RCC 7860 (cell line): ENCODE measurements at regions not wholly inside any gene's neighbourhood (a gene's known extent, or its start where the extent isn't known, plus 50 kb on each side); places are given as distances from the start of the nearest gene placed in this dataset.

Source experiments
- DNase-seq: peaks from one replicate; pipeline ENCODE4 v3.0.0-alpha.2; 2015; ENCODE audit warnings: low spot score
- FAIRE-seq: peaks from 2 replicates; lab custom pipeline; 2012; peaks lifted over from hg19 to GRCh38; lab: Jason Lieb, UNC

DNA sequence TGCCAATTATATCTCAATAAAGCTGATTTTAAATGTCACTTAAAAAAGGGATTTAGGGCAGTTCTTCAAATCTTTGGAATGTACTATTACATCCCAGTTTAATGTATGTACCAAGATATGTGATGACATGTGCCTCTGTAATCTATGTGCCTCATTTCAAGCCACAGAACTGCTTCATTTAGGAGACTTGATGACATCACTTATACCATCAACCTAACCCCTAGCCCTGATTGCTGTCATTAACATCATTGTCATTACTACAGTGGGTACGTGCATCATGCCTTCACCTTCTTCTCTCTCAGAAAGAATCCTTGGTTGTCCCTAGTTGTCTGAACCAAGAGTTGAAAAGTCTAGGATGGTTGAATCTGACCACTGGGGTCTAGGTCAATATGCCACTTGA is 134.3 kb upstream of the RAB11FIP2 start:
- no peak for DNase-seq
- FAIRE-seq, result no peak

GRCh38 chr10:118175148-118175547 is 128.4 kb upstream of the RAB11FIP2 start:
- no peak for DNase-seq
- FAIRE-seq, result no peak

- no peak for DNase-seq
- no peak for FAIRE-seq
These were observed 126.6 kb upstream of the RAB11FIP2 start for GRCh38 chr10:118173296-118173695.

DNA sequence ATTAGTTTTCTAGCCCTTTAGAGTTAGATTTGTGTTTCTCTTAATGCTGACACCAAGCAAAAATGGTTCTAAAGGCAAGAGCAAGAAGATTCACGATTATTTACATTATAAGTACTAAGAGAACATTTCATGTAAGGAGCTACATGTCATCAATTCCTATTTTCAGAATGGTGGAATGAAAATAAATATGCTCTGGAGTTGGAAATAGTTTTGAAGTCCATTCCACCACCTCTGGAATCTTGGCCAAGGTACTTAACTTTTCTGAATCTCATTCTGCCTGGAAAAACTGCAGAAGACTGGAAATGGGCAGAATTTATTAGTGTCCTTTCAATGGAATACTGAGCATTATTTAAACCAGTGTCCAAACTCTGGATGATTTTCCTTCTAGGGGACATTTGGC is 125.1 kb upstream of the RAB11FIP2 start:
- no peak for DNase-seq
- FAIRE-seq, result no peak

- DNase-seq, result no peak
These were observed 120.4 kb upstream of the RAB11FIP2 start for GRCh38 chr10:118167056-118167700.

GRCh38 chr10:118163217-118163616 is 116.5 kb upstream of the RAB11FIP2 start:
- no peak for DNase-seq
- FAIRE-seq, result no peak

More at GRCh38 chr10:118167056-118167700, 120.4 kb upstream of the RAB11FIP2 start:
- no peak for FAIRE-seq

GRCh38 chr10:118161461-118162246 is 114.9 kb upstream of the RAB11FIP2 start:
- DNase-seq (no peak), FAIRE-seq (no peak)

DNA sequence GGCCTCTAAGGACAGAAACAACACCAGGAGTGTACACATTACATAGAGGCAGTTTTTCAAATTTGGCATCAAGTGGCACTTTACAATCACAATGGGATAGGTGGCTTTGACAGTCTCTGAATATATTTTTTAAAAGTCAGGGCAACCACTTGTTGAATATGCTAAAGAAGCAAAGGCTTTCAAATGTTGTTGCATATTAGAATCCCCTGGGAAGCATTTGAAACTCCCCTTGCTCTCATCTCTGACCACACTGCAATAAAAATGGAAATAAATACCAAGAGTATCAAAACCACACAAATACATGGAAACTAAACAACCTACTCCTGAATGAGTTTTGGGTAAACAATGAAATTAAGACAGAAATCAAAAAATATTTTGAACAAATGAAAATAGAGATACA is 106.5 kb upstream of the RAB11FIP2 start:
- FAIRE-seq (no peak), DNase-seq (no peak)

DNA sequence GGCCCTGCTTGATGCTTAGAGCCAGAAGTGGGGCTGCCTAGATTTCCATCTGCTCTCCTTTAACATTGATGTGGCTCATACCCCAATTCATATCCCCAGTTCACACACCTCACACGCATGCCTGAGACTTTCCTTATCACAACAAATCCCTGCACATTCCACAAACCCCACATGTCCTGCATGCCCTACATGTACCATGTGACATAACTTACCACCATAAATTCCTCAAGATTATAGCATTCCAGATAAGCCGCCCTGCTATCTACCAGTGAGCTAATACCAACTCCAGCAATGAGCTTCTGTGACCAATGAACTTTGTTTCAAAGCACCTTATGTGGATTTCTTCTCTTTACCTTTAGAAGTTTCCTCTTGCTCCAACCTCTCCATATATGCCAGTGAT is 104.7 kb upstream of the RAB11FIP2 start:
- no peak for FAIRE-seq
- DNase-seq, result no peak

DNA sequence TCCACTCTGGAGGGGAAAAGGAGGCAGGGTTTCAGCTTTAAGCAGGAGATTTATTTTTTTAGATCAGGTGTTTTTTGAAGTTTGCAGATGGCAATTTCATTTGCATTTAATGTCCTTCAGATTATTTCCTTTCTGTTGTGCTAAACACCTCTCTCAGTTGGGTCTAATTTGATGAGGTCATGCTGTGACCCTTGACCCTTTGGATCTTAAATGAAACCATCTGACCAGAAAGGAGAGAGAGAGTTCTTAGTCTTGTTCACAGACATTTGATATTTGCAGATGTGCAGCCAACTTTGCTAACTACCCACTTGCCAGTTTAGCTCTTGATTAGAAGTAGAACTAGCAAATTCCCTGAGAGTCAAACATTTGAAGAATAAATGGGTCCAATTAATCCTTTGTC is 101.5 kb upstream of the RAB11FIP2 start:
- DNase-seq (no peak), FAIRE-seq (no peak)

DNA sequence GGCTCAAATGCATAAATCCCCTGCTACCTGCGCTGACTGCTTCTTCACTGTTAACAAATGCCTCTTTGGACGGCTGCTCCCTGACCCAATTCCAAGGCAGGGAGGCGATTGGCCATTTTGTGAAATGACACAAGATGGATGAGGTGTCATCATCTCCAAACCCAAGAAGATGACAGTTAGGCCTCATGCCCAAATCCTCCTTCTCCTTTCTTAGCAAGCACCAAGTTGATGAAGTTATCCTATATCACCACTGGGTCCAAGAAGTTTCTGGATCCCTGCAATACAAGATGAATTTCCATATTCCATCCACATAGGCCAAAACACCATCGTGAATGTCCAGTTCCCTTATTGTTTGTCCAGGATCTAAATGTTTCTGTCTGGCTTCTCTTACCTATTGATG is 98.5 kb upstream of the RAB11FIP2 start:
- DNase-seq (no peak), FAIRE-seq (no peak)

DNA sequence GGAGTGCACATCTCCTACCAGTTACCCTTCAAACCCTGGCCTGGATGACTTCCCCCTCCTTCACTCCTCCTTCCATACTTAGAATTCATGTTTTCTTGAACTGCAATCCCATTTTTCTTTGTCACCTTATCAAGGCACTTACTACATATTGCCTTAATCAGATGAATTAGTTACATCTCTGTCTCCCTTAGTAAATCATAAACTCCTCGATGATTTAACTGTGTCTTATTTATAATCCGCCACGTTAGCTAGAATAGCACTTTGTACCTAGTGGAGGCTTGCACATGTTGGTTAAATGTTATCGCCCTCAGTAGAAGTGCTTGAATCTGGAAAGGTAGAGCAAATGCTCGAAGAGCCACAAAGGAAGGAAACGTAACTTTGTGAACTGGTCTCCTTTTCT is 94.7 kb upstream of the RAB11FIP2 start:
- DNase-seq (no peak), FAIRE-seq (no peak)

GRCh38 chr10:118139321-118139720 is 92.6 kb upstream of the RAB11FIP2 start:
- FAIRE-seq (no peak), DNase-seq (no peak)

DNA sequence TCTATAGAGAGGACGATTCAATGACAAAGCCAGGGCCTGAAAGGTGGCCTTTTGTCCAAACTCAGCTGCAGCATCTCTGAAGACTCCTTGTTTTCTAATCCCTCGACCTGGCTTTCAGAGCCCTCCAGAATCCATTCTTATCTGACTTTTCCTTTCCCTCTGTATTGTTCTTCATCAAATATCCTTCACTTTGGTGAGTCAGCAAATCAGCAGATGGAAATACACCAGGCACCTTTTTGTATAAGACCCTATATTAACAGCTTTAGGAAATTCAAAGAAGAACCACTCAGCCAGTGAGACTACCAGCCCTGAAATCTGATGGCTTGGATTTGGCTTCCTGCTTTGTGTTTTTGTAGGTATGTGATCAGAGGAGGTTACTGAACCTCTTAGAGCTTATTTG is 81.9 kb upstream of the RAB11FIP2 start:
- DNase-seq (no peak), FAIRE-seq (no peak)

GRCh38 chr10:118118716-118119115 is 72.0 kb upstream of the RAB11FIP2 start:
- no peak for FAIRE-seq
- no peak for DNase-seq

DNA sequence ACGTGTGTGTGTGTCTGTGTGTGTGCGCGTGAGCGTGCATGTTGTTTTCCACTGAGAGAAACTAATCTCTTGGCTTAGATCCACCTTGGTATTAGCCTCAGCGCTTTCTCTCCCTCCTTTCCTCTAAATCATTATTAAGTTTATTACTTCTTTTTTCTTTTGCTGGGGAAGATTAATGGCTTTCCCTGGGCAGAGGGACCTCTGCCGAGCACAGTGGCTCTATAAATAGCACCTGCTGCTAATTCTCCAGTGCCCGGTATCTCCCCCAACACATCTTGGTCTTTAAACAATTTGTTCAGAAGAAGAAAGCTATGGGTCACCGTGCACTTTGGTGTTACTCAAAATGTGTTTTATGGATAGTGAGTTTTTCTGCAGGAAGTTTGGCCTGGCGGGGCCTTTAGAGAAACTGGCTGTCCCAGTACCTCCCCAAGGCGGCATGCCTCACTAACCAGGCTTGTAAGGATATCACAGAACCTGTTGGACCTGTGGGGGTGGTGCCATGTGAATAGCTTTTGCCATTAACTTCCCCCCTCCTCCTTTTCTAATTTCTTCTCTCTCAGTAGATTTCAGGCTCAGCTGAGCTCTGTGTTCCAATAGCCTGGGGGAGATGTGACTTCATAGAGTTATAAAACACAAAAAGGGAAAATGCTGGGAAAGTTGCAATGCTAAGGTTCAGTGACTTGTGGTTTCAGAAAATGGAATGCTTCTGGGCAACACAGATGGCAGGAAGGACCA is 70.1 kb upstream of the RAB11FIP2 start:
- DNase-seq (no peak), FAIRE-seq (no peak)

- no peak for DNase-seq
- no peak for FAIRE-seq
These were observed 69.6 kb upstream of the RAB11FIP2 start for GRCh38 chr10:118116362-118116714.

GRCh38 chr10:118115701-118116100 is 69.0 kb upstream of the RAB11FIP2 start:
- no peak for FAIRE-seq
- DNase-seq, result no peak

DNA sequence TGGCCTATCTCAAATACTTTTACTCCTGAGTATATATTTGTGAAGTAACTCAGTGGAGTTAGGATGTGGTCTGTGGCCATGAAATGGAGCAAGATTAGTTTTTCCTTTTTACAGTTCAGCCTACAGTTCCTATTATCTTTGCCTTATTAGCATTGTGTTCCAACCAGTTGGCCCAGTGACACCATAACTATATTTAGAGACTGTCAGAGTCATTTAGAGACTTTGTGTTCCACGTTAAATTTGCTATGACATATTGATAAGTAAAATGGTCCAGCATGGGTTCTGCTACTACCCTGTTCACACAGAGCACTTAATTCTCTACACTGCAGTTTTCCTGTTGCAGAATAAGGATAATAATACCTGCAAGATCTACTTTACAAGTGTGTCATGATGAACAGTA is 68.3 kb upstream of the RAB11FIP2 start:
- DNase-seq (no peak), FAIRE-seq (no peak)

- FAIRE-seq (no peak), DNase-seq (no peak)
These were observed 65.9 kb upstream of the RAB11FIP2 start for GRCh38 chr10:118112543-118113125.

DNA sequence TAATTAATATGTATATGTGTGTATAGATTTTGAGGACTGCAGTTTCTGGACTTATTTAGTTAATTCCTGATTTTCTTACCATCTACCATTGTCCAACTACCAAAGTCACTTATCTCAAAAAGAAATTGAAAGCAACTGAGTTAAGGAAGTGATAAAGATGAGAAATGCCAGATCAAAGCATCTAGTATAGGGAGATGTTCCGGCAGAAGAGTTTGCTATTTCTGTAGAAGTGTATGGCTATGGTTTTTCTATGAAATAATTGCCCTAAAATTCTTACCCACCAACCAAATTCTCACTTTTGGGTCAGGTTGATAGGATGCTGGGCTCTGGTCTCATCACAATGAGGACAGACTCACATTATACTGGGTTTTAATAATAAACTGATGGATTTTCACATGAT is 64.0 kb upstream of the RAB11FIP2 start:
- no peak for DNase-seq
- no peak for FAIRE-seq
